H1 (cell line): ENCODE measurements at regions not wholly inside any gene's neighbourhood (a gene's known extent, or its start where the extent isn't known, plus 50 kb on each side); places are given as distances from the start of the nearest gene placed in this dataset.

ENCODE experiments used
- CEBPB ChIP-seq: IDR thresholded peaks from 2 replicates; pipeline ENCODE4 v1.6.1; 2012; ENCODE audit warnings: low read depth, low read length
- CHD2 ChIP-seq: IDR thresholded peaks from 2 replicates; pipeline ENCODE4 v1.6.1; 2012; ENCODE audit warnings: low read length, improper control_type of control experiment
- CREB1 ChIP-seq: IDR thresholded peaks from 2 replicates; pipeline ENCODE4 v1.6.1; 2012; ENCODE audit warnings: inconsistent platforms
- CTCF ChIP-seq, 3 experiments: IDR thresholded peaks; 1 replicate in 2 of 3; 2 replicates in 1 of 3; pipeline versions ENCODE4 v1.5.1 to v1.6.1; 2011; ENCODE audit warnings: low read length in 3 of 3, mild to moderate bottlenecking in 3 of 3, inconsistent platforms in 2 of 3, low read depth in 1 of 3, moderate library complexity in 1 of 3; ENCODE audit not compliant: insufficient read depth in 1 of 3; ENCODE audit errors: control extremely low read depth in 1 of 3
- EP300 ChIP-seq, 2 experiments: IDR thresholded peaks; 1 replicate in 1 of 2; 2 replicates in 1 of 2; pipeline ENCODE4 v1.6.1; 2011 to 2012; ENCODE audit warnings: low read depth in 2 of 2, low read length in 2 of 2, mild to moderate bottlenecking in 2 of 2, borderline replicate concordance in 1 of 2, inconsistent platforms in 1 of 2, moderate library complexity in 1 of 2
- MAFK ChIP-seq: IDR thresholded peaks from 2 replicates; pipeline ENCODE4 v1.6.1; 2012; ENCODE audit warnings: low read depth, mild to moderate bottlenecking, improper control_type of control experiment, low read length
- RBBP5 ChIP-seq: IDR thresholded peaks from 2 replicates; pipeline ENCODE4 v1.7.1; 2012; ENCODE audit warnings: low read depth, mild to moderate bottlenecking, inconsistent platforms, low read length, moderate library complexity, borderline replicate concordance
- RFX5 ChIP-seq: IDR thresholded peaks from 2 replicates; pipeline ENCODE4 v1.6.1; 2011; ENCODE audit warnings: low read depth, low read length, improper control_type of control experiment, borderline replicate concordance
- RNF2 ChIP-seq: fragments of 200-900, 300-1000 bp; sonication (generic); IDR thresholded peaks from 2 replicates; pipeline ENCODE4 v1.7.1; 2016; ENCODE audit warnings: borderline replicate concordance, low read depth, mild to moderate bottlenecking, antibody characterized with exemption, low read length; ENCODE audit not compliant: poor library complexity, severe bottlenecking; ENCODE audit errors: missing control alignments
- YY1 ChIP-seq: IDR thresholded peaks from 2 replicates; pipeline ENCODE4 v1.6.1; 2011; ENCODE audit warnings: low read depth, mild to moderate bottlenecking, low read length

GRCh38 chrY:12292542-12292941, 408.5 kb upstream of the USP9Y start:
- no peak for TF ChIP-seq CREB1
- no peak for TF ChIP-seq EP300 (IDR thresholded peaks at IDR 0.05; ENCODE audit: borderline replicate concordance in 1 of 2, low read depth in 2 of 2, low read length in 2 of 2)
- no peak for TF ChIP-seq RFX5
- TF ChIP-seq MAFK = no peak
- TF ChIP-seq RNF2 = no peak
- no peak for TF ChIP-seq CTCF (IDR thresholded peaks at IDR 0.05; ENCODE audit: control extremely low read depth in 1 of 3, insufficient read depth in 1 of 3, low read depth in 1 of 3, low read length in 3 of 3)
- TF ChIP-seq CEBPB = no peak
- no peak for TF ChIP-seq YY1
- no peak for TF ChIP-seq RBBP5
- TF ChIP-seq CHD2 = no peak
